Omental fat pad (tissue), 3 donors: ENCODE measurements at regions not wholly inside any gene's neighbourhood (a gene's known extent, or its start where the extent isn't known, plus 50 kb on each side); places are given as distances from the start of the nearest gene placed in this dataset.

Source experiments
- ATAC-seq: fragments of 150-250 bp; one replicate; pipeline ENCODE4 v1.9.1; 2016; ENCODE audit warnings: mild to moderate bottlenecking, moderate library complexity; ENCODE audit not compliant: low FRiP score
- DNase-seq: peaks from one replicate; pipeline ENCODE4 v3.0.0-alpha.2; 2019; ENCODE audit warnings: low spot score
- CTCF ChIP-seq, 3 donors: fragments of 450-650 bp; IDR thresholded peaks; one replicate each; pipeline ENCODE4 v1.5.1; 2016 to 2017; ENCODE audit warnings: antibody characterized with exemption in 3 of 3, mild to moderate bottlenecking in 3 of 3, moderate library complexity in 2 of 3

- TF ChIP-seq CTCF (IDR thresholded peaks at IDR 0.05): no peak
- ATAC-seq (no peak), DNase-seq (no peak)
Measured at GRCh38 chr2:67596871-67597270, 199.7 kb downstream of the ETAA1 start.

DNA sequence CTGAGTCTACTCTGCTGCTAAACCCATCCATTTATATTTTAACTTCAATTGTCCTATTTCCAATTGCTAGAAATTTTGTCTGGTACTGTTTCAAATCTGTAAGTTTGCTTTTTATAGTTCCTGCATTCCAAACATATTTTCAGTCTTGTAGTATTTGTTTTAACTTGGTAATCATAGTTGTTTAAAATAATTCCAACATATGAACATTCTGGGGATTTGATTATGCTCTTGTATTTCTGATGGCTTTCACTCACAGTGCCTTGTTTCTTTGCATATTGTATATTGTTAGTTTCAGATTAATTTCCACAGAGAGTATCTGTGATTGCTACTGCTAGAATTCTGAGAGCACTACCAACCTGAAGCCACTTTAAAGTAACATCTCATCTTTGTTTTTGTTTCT lies 202.4 kb downstream of the ETAA1 start:
- TF ChIP-seq CTCF (IDR thresholded peaks at IDR 0.05): no peak
- DNase-seq (no peak), ATAC-seq (no peak)

- ATAC-seq (no peak), DNase-seq (no peak)
- no peak for TF ChIP-seq CTCF (IDR thresholded peaks at IDR 0.05)
Measured at GRCh38 chr2:67600222-67600871, 203.2 kb downstream of the ETAA1 start.

DNA sequence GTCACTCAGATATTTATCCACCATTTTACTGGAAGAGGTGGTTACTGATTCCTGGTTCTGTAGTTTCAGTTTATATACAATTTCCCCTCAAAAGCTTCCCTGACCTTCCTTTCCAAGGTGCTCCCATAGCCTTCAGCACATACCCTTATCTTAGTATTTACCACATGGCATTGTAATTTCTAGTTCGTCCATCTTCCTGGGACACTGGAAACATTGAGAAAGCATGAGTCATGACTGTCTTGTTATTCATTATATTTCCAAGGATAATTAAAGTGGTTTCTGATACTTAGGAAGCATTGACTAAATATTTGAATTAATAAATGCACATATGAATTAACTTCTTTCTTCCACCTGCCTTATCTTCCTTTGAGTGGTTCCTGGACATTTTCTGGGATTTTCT lies 203.8 kb downstream of the ETAA1 start:
- DNase-seq (no peak), ATAC-seq (no peak)
- TF ChIP-seq CTCF (IDR thresholded peaks at IDR 0.05): no peak

DNA sequence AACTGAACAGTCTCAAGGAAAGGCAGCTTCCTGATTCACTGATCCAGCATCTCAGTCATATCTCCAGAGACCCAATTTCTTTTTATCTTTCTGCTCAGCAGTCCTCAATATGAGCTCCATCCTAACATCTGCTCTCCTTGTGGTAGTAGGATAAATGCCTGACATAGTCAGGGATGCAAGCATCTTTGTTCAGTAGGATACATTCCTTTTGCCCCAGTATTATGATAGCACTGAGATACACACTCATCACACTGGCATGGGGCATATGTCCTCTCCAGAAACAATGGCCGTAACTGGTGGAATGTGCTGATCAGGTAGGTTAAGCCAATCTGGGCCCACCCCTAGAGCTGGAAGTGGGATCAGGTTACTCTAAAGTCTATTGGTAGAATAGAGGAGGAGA lies 207.2 kb downstream of the ETAA1 start:
- DNase-seq (no peak), ATAC-seq (no peak)
- TF ChIP-seq CTCF (IDR thresholded peaks at IDR 0.05): no peak

- DNase-seq (no peak), ATAC-seq (peak; percentile 68)
- no peak for TF ChIP-seq CTCF (IDR thresholded peaks at IDR 0.05)
Measured at GRCh38 chr2:67612576-67613042, 215.5 kb downstream of the ETAA1 start.

- DNase-seq (no peak), ATAC-seq (no peak)
- TF ChIP-seq CTCF (IDR thresholded peaks at IDR 0.05): no peak
Measured at GRCh38 chr2:67613227-67613626, 216.1 kb downstream of the ETAA1 start.
